BE2C (cell line): ENCODE measurements at regions not wholly inside any gene's neighbourhood (a gene's known extent, or its start where the extent isn't known, plus 50 kb on each side); places are given as distances from the start of the nearest gene placed in this dataset.
"Not testable (repeated sequence)": the region's sequence is repeated elsewhere in the genome, so short reads cannot be mapped to it uniquely, and the experiment has no call there.

Source experiments
- DNase-seq: peaks from one replicate; pipeline ENCODE4 v3.0.0-alpha.2; 2020
- H3K27me3 ChIP-seq: fragments of 250-450 bp; sonication (Bioruptor Pico); 2 replicates; pipeline ENCODE4 v1.5.1; 2020; ENCODE audit warnings: mild to moderate bottlenecking
- H3K36me3 ChIP-seq: fragments of 250-450 bp; sonication (Bioruptor Pico); 2 replicates; pipeline ENCODE4 v1.5.1; 2020; ENCODE audit warnings: mild to moderate bottlenecking
- H3K4me1 ChIP-seq: fragments of 250-450 bp; sonication (Bioruptor Pico); 2 replicates; pipeline ENCODE4 v1.5.1; 2020
- H3K4me3 ChIP-seq: 2 replicates; pipeline ENCODE4 v1.5.1; 2011; ENCODE audit warnings: low read depth, low read length
- H3K9me3 ChIP-seq: fragments of 250-450 bp; sonication (Bioruptor Pico); 2 replicates; pipeline ENCODE4 v1.5.1; 2020
- TF ChIP-seq, protein P1 (sequence below): IDR thresholded peaks from 2 replicates; pipeline ENCODE4 v1.5.1; 2012; ENCODE audit warnings: mild to moderate bottlenecking, low read depth, low read length

DNA sequence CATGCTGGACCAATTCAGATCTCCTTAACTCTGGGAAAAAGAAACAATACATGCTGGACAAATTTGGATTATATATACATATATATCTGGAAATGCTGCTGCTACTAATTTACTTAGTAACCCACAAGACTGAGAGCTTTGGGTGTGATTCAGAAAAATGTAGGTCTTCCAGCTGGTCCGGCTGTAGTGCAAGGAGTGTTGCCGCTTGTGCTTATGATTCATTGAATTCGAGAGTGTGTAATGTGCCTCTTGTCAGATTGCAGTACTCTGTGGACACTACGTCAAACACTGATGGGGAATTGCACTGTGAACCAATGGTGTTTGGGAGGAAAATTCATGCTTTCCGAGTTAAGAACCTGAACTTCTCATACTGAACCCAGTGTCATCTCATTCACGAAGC lies 1155.5 kb downstream of the EPHA7 start:
- DNase-seq, result no peak
- TF ChIP-seq, protein P1, sequence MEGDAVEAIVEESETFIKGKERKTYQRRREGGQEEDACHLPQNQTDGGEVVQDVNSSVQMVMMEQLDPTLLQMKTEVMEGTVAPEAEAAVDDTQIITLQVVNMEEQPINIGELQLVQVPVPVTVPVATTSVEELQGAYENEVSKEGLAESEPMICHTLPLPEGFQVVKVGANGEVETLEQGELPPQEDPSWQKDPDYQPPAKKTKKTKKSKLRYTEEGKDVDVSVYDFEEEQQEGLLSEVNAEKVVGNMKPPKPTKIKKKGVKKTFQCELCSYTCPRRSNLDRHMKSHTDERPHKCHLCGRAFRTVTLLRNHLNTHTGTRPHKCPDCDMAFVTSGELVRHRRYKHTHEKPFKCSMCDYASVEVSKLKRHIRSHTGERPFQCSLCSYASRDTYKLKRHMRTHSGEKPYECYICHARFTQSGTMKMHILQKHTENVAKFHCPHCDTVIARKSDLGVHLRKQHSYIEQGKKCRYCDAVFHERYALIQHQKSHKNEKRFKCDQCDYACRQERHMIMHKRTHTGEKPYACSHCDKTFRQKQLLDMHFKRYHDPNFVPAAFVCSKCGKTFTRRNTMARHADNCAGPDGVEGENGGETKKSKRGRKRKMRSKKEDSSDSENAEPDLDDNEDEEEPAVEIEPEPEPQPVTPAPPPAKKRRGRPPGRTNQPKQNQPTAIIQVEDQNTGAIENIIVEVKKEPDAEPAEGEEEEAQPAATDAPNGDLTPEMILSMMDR, result no peak

DNA sequence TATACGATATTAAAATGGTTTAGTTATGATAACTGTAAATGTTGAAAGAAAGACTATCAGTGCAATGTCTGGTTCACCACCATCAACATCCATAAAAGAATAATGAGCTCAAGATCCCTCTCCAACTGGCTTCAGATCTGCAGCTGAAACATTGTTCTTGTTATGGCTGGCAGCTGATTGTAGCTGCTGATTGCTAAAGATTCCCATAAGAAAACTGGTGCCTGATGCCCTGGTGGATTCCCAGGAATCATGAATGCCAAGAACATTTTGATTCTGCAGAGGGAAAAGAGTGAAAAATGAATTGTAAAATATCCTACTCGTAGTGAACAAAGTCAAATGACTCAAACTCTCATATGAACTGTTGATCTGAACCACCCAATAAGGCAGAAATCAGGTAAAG lies 1160.2 kb downstream of the EPHA7 start:
- no peaks in the 10 kb centered on the region for H3K36me3 ChIP-seq
- no peak for DNase-seq
- no peaks in the 10 kb centered on the region for H3K27me3 ChIP-seq
- TF ChIP-seq, protein P1, result no peak
- H3K4me3 ChIP-seq, result no peak overlapping the region
- no peaks in the 10 kb centered on the region for H3K9me3 ChIP-seq
- H3K4me1 ChIP-seq, result no peaks in the 10 kb centered on the region; the same call in none of the 2 replicates

More for the DNA sequence above, 1155.5 kb downstream of the EPHA7 start:
- Histone ChIP-seq H3K36me3 (no peaks in the 10 kb centered on the region), H3K9me3 (no peaks in the 10 kb centered on the region), H3K4me3 (no peak overlapping the region), H3K27me3 (no peaks in the 10 kb centered on the region), H3K4me1 (no peaks in the 10 kb centered on the region; the same call in none of the 2 replicates)

DNA sequence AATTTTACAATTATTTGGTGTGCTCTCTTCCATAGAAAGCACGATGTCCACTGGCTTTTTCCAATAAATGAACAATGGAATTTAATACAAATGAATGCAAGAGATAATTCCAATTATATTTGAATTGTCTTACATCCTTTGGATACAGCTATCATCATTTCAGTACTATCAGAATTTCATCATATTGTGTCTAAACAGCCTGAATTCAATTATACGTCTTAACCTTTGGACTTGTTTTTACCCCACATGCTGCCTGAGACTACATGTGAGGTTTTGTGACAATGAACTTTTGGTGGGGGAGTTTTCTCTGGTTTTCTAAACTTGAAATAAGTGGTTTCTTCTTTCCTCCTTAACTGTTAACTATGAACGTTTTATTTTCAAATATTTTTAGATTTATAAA lies 1176.0 kb downstream of the EPHA7 start:
- TF ChIP-seq, protein P1, result no peak
- no peaks in the 10 kb centered on the region for H3K36me3 ChIP-seq
- H3K27me3 ChIP-seq, result no peaks in the 10 kb centered on the region
- H3K9me3 ChIP-seq, result no peaks in the 10 kb centered on the region
- DNase-seq, result no peak
- H3K4me1 ChIP-seq, result no peaks in the 10 kb centered on the region
- no peak overlapping the region for H3K4me3 ChIP-seq

DNA sequence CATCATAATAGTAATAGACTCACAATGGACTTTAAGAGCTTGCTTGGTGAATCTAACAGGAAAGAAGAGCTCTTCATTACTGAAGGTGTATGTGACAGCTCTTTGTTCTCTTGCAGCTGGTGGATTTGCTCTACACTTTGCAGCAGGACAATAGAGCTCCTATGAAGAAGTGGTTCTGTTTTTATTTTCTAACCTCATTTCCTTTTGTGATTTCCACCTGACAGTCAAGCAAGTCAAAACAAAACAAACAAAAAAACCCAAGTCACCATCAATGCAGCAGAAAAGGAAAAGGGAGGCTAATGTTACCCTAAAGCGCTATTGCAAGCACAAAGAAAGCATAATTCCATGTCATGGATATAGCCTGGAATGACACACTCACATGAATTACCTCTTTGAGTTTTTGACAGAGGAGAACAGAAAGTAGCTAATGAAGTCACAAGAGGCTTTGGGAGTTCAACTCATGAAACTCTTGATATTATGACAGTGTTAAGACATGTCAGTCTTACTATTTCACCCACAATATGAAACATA lies 1188.1 kb downstream of the EPHA7 start:
- Histone ChIP-seq H3K27me3 (no peaks in the 10 kb centered on the region), H3K36me3 (no peaks in the 10 kb centered on the region), H3K4me3 (no peak overlapping the region), H3K4me1 (no peaks in the 10 kb centered on the region), H3K9me3 (no peaks in the 10 kb centered on the region)
- DNase-seq, result no peak
- TF ChIP-seq, protein P1, result no peak

DNA sequence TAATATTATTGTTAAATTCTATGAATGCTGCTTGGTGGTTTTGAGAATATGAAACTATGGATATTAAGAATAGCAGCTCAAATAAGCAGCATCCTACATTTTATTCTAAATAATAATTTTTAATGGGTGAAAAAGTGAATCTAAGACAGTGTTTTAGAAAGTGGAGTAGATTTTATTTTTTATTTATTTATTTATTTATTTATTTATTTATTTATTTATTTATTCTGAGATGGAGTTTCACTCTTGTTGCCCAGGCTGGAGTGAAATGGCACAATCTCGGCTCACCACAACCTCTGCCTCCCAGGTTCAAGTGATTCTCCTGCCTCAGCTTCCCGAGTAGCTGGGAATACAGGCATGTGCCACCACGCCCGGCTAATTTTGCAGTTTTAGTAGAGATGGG lies 1199.4 kb downstream of the EPHA7 start:
- H3K4me1 ChIP-seq, H3K27me3 ChIP-seq, DNase-seq, H3K9me3 ChIP-seq, H3K4me3 ChIP-seq, H3K36me3 ChIP-seq: not testable (repeated sequence)

DNA sequence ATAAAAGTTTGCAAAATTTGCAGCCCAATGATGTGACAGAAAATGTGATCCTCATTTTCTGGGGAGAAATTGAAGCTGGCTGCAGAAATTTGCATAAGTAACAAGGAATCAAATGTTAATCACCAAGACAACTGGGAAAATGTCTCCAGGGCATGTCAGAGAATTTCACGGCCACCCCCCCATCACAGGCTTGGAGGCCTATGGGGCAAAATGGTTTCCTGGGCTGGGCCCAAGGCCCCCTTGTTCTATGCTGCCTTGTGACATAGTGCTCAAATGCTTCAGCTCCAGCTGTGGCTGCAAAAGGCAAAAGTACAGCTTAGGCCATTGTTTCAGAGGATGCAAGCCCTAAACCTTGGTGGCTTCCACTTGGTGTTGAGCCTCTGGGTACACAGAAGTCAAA lies 1202.6 kb downstream of the EPHA7 start:
- Histone ChIP-seq H3K36me3 (no peaks in the 10 kb centered on the region), H3K4me3 (no peak overlapping the region), H3K4me1 (no peaks in the 10 kb centered on the region; the same call in 1 of the 2 replicates), H3K9me3 (no peaks in the 10 kb centered on the region), H3K27me3 (no peaks in the 10 kb centered on the region)
- DNase-seq, result no peak
- TF ChIP-seq, protein P1, result no peak

DNA sequence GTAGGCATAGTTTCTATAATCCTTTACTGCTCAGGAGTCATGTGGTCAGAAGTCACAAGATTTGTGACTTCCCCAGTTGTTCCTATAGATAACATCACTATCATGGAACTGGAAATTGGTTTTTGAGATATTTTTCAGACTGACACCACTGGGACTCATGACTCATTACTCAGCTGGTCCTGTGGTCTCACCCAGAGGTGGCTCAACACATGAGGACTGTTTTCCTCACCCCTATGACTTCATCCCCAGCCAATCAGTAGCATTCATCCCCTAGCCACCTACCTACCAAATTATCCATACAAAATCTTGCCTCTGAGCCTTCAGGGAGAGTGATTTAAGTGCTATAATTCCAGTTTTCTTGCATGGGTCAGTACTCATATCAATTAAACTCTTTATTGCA lies 1217.7 kb downstream of the EPHA7 start:
- Histone ChIP-seq H3K4me3 (no peak overlapping the region), H3K27me3 (no peaks in the 10 kb centered on the region), H3K4me1 (peaks cover 3% of the 10 kb centered on the region), H3K9me3 (no peaks in the 10 kb centered on the region), H3K36me3 (no peaks in the 10 kb centered on the region)
- no peak for DNase-seq
- TF ChIP-seq, protein P1, result no peak
